NCI-H226 (cell line): ENCODE measurements at regions not wholly inside any gene's neighbourhood (a gene's known extent, or its start where the extent isn't known, plus 50 kb on each side); places are given as distances from the start of the nearest gene placed in this dataset.
"Not testable (repeated sequence)": the region's sequence is repeated elsewhere in the genome, so short reads cannot be mapped to it uniquely, and the experiment has no call there.

ENCODE experiments used
- DNase-seq: peaks from one replicate; pipeline ENCODE4 v3.0.0-alpha.2; 2015

DNA sequence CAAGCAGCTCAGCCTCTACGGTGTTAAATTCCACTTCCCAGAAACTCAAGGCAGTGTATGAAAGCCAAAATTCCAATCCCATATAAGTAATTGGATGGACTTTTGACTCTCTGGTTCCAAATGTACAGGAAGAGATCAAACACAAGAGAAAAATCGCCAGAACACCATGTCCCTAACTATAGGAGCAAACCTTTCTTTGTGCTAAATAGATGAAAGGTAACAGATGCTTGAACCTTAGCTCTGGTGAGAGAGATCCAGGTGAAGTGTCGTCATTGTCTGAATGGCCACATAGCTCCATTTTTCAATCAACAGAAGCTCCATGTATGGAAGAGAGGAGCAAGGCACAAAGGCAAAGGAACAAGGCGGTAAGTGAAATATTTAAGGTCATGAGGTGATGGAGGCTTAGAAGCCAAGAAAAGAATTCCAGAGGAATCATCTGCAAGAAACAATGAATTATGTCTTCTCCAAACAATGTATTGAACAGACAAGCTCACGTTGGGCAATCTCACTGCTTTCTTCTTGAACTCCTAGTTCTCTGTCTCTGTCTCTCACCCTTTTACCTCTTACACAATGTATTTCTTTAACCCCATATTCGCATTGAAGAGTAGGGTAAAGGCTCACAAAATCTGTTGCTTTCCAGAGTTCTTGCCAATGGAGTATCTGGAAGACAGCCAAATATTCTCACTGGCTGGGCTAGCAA is 585.1 kb downstream of the GATA3 start:
- DNase-seq = no peak

- DNase-seq = no peak
Observed at GRCh38 chr10:8640301-8640700, 585.8 kb downstream of the GATA3 start.

DNA sequence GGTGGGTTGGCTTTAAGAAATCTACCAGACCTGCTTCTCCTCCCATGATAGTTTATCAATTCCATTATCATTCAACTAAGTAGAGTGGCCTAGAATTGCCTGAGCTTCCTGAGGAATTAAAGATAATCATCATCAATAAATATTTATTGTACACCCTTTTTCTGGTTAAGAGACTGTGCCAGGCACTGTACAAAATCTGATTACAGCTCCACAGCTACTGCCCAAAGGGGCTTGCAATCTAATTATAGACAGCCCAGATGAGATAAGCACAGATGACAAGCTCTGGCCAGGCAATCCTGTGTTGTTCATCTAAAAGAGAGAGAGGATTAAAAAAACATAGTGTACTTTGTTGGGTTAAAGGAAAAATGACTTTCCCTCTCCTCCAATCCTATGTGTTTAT is 586.4 kb downstream of the GATA3 start:
- DNase-seq = no peak

- no peak for DNase-seq
Observed at GRCh38 chr10:8656261-8656660, 601.8 kb downstream of the GATA3 start.

GRCh38 chr10:8659982-8660381 is 605.5 kb downstream of the GATA3 start:
- no peak for DNase-seq

DNA sequence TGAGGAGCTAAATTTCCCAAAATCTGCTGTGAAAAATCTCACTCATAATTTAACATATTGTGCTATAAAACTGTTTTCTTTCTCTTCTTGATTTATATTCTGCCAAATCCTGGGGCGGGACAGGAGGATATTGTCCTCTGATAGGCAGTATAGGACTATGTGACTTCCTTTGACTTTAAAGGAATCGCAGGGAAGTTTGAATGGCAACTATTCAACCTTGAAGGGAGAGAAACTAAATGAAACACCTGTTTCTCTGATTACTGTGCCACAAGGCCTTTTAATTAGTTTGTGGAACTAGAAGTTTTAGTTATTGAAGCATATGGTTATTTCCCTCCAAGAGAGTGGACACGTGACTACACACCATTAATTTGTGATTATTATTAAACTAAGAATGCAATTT is 607.4 kb downstream of the GATA3 start:
- DNase-seq = no peak

GRCh38 chr10:8663131-8663530 is 608.6 kb downstream of the GATA3 start:
- DNase-seq = no peak

- no peak for DNase-seq
Observed at GRCh38 chr10:8665322-8665721, 610.8 kb downstream of the GATA3 start.

DNA sequence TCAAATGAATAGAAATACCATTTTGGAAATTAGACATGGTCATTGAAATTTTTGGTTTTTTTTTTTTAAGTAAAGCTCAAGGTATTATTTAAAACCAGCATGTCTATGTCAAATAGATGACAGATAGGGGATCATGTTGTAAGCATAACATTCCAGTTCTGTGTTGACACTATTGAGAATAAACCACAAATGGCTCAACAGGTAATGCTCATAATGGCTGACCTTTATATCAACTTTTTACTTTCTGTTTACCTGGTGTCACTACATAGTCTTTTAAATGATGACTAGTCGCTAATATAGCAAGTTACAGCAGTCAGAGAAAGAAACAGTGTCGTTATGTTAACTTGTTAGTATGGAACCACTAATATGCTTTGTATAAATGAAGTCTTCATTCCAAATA is 616.0 kb downstream of the GATA3 start:
- no peak for DNase-seq

- DNase-seq = no peak
Observed at GRCh38 chr10:8674230-8674629, 619.7 kb downstream of the GATA3 start.

GRCh38 chr10:8677642-8678041 is 623.2 kb downstream of the GATA3 start:
- no peak for DNase-seq

DNA sequence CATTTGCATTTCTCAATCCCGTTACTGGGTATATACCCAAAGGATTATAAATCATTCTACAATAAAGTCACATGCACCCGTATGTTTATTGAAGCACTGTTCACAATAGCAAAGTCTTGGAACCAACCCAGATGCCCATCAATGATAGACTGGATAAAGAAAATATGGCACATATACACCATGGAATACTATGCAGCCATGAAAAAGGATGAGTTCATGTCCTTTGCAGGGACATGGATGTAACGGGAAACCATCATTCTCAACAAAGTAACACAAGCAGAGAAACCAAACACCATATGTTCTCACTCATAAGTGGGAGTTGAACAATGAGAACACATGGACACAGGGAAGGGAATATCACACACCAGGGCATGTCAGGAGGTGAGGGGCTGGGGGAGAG is 630.4 kb downstream of the GATA3 start:
- not testable (repeated sequence) for DNase-seq

- no peak for DNase-seq
Observed at GRCh38 chr10:8688881-8689280, 634.4 kb downstream of the GATA3 start.

DNA sequence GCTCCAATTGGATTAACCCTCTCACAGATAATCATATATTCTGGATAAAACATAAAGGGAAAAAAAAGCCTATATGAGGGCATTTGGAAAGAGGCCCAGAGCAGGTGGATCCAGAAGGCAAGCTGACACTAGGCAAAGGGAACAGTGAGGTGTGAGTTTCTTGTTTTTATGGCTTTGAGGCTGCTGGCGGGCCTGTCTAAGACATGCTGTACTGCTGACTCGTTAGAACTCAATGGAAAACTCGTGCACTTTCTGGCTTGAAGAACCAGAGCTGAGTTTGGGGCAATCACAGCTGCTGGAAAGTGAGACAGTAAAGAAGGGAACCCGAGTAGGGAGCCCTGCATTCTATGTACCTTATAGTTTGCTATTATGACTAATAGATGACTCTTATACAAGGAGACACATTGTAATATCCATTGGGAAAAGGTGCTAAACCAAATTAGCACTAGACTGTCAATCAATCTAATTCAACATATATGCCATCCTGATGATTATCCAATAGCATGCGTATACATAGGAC is 637.1 kb downstream of the GATA3 start:
- no peak for DNase-seq

GRCh38 chr10:8693635-8694034 is 639.1 kb downstream of the GATA3 start:
- DNase-seq = not testable (repeated sequence)

- no peak for DNase-seq
Observed at GRCh38 chr10:8696746-8697145, 642.3 kb downstream of the GATA3 start.

GRCh38 chr10:8700689-8701088 is 646.2 kb downstream of the GATA3 start:
- DNase-seq = no peak

- DNase-seq = no peak
Observed at GRCh38 chr10:8702181-8702580, 647.7 kb downstream of the GATA3 start.

- no peak for DNase-seq
Observed at GRCh38 chr10:8705415-8705814, 650.9 kb downstream of the GATA3 start.

- no peak for DNase-seq
Observed at GRCh38 chr10:8712656-8713055, 658.2 kb downstream of the GATA3 start.

- DNase-seq = no peak
Observed at GRCh38 chr10:8719971-8720370, 665.5 kb downstream of the GATA3 start.

- DNase-seq = no peak
Observed at GRCh38 chr10:8721650-8722049, 667.2 kb downstream of the GATA3 start.

- no peak for DNase-seq
Observed at GRCh38 chr10:8722835-8723234, 668.3 kb downstream of the GATA3 start.

- DNase-seq = no peak
Observed at GRCh38 chr10:8725343-8725742, 670.9 kb downstream of the GATA3 start.

GRCh38 chr10:8726084-8726778 is 671.7 kb downstream of the GATA3 start:
- no peak for DNase-seq
